HG03135 (cell line): ENCODE measurements at regions not wholly inside any gene's neighbourhood (a gene's known extent, or its start where the extent isn't known, plus 50 kb on each side); places are given as distances from the start of the nearest gene placed in this dataset.
A peak's percentile ranks its signal among the peaks of the same experiment; 100 is the strongest.

Source experiments
- ATAC-seq: cut with Tn5 transposase; IDR thresholded peaks from one replicate; pipeline ENCODE4 v1.9.1; 2021; ENCODE audit warnings: mild to moderate bottlenecking, moderate library complexity; ENCODE audit not compliant: unreplicated experiment

- ATAC-seq = no peak
Measured at GRCh38 chr1:175894581-175894980, 151.2 kb upstream of the TNR start.

GRCh38 chr1:175893192-175893591 is 149.8 kb upstream of the TNR start:
- ATAC-seq = no peak

GRCh38 chr1:175892686-175893085 is 149.3 kb upstream of the TNR start:
- no peak for ATAC-seq

GRCh38 chr1:175891783-175892309 is 148.5 kb upstream of the TNR start:
- ATAC-seq = no peak

- ATAC-seq = no peak
Measured at GRCh38 chr1:175890958-175891357, 147.6 kb upstream of the TNR start.

GRCh38 chr1:175889848-175890247 is 146.5 kb upstream of the TNR start:
- ATAC-seq = no peak

GRCh38 chr1:175888996-175889395 is 145.6 kb upstream of the TNR start:
- no peak for ATAC-seq

GRCh38 chr1:175887981-175888428 is 144.6 kb upstream of the TNR start:
- peak; percentile 65 for ATAC-seq

GRCh38 chr1:175887521-175887920 is 144.1 kb upstream of the TNR start:
- ATAC-seq = no peak

GRCh38 chr1:175885326-175885725 is 141.9 kb upstream of the TNR start:
- ATAC-seq = no peak

- no peak for ATAC-seq
Measured at GRCh38 chr1:175884369-175884768, 141.0 kb upstream of the TNR start.

GRCh38 chr1:175882192-175882591 is 138.8 kb upstream of the TNR start:
- no peak for ATAC-seq

- no peak for ATAC-seq
Measured at GRCh38 chr1:175881246-175881976, 138.0 kb upstream of the TNR start.

GRCh38 chr1:175878775-175879174 is 135.4 kb upstream of the TNR start:
- ATAC-seq = no peak

- no peak for ATAC-seq
Measured at GRCh38 chr1:175877939-175878737, 134.7 kb upstream of the TNR start.

GRCh38 chr1:175875556-175875955 is 132.2 kb upstream of the TNR start:
- ATAC-seq = no peak

- ATAC-seq = no peak
Measured at GRCh38 chr1:175874081-175874480, 130.7 kb upstream of the TNR start.

GRCh38 chr1:175873290-175873935 is 130.0 kb upstream of the TNR start:
- peak; percentile 67 for ATAC-seq

GRCh38 chr1:175872588-175872987 is 129.2 kb upstream of the TNR start:
- no peak for ATAC-seq

GRCh38 chr1:175871647-175872046 is 128.3 kb upstream of the TNR start:
- no peak for ATAC-seq

- no peak for ATAC-seq
Measured at GRCh38 chr1:175870217-175870616, 126.8 kb upstream of the TNR start.
